Type B pancreatic cell (in vitro differentiated cells): ENCODE measurements at regions not wholly inside any gene's neighbourhood (a gene's known extent, or its start where the extent isn't known, plus 50 kb on each side); places are given as distances from the start of the nearest gene placed in this dataset.

Experiments used
- DNase-seq: peaks from one replicate; pipeline ENCODE4 v3.0.0; 2021; ENCODE audit warnings: mixed read lengths; ENCODE audit not compliant: unreplicated experiment; ENCODE audit errors: extremely low spot score
- H3K27ac Mint-ChIP-seq: 2 replicates; pipeline ENCODE4 v1.8.0; 2021; ENCODE audit warnings: mild to moderate bottlenecking, mixed read lengths
- H3K27me3 Mint-ChIP-seq: 2 replicates; pipeline ENCODE4 v1.8.0; 2021; ENCODE audit warnings: mixed read lengths
- H3K36me3 Mint-ChIP-seq: 2 replicates; pipeline ENCODE4 v1.8.0; 2021; ENCODE audit warnings: mixed read lengths
- H3K4me1 Mint-ChIP-seq: one replicate; pipeline ENCODE4 v1.8.0; 2021; ENCODE audit warnings: mixed read lengths; ENCODE audit not compliant: unreplicated experiment
- H3K4me3 Mint-ChIP-seq: 2 replicates; pipeline ENCODE4 v1.8.0; 2021; ENCODE audit warnings: mild to moderate bottlenecking, mixed read lengths
- H3K9me3 Mint-ChIP-seq: 2 replicates; pipeline ENCODE4 v1.8.0; 2021; ENCODE audit warnings: mixed read lengths
- CTCF ChIP-seq: fragments of 200-600 bp; sonication (generic); conservative IDR thresholded peaks from 2 replicates; pipeline ENCODE4 v1.5.0; 2021; ENCODE audit warnings: antibody characterized with exemption, mild to moderate bottlenecking

- Mint-ChIP-seq H3K36me3 (no peaks in the 10 kb centered on the region), H3K27me3 (peaks cover 8% of the 10 kb centered on the region), H3K9me3 (peaks cover 8% of the 10 kb centered on the region), H3K4me1 (peaks cover 9% of the 10 kb centered on the region), H3K4me3 (no peak overlapping the region), H3K27ac (no peak overlapping the region)
- DNase-seq, result no peak
- TF ChIP-seq CTCF, result no peak
Observed at GRCh38 chr2:147538088-147538487, 306.7 kb upstream of the ACVR2A start.

DNA sequence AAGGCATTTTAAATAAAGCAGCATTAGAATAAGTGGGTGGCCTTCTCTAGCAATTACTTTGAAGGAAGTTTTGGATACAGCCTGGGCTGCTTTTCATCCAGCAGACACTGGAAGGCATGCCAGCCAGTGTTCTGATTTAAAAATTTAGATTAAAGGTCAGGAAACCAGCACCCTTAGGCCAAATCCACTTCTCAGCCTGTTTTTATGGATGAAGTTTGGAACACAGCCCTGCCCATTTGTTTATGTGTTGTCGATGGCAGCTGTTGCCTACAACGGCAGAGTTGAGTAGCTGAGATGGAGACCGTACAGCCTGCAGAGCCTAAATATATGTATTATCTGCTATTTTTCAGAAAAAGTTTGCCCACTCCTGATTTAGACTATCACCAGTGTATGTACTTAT is 313.6 kb upstream of the ACVR2A start:
- no peak overlapping the region for H3K4me3 Mint-ChIP-seq

GRCh38 chr2:147530033-147530432 is 314.8 kb upstream of the ACVR2A start:
- no peaks in the 10 kb centered on the region for H3K9me3 Mint-ChIP-seq
- H3K4me3 Mint-ChIP-seq, result no peak overlapping the region

More for the DNA sequence above, 313.6 kb upstream of the ACVR2A start:
- no peak for DNase-seq
- Mint-ChIP-seq H3K36me3 (no peaks in the 10 kb centered on the region), H3K27ac (no peak overlapping the region), H3K4me1 (peaks cover 9% of the 10 kb centered on the region), H3K9me3 (no peaks in the 10 kb centered on the region), H3K27me3 (peaks cover 3% of the 10 kb centered on the region)
- TF ChIP-seq CTCF, result no peak

DNA sequence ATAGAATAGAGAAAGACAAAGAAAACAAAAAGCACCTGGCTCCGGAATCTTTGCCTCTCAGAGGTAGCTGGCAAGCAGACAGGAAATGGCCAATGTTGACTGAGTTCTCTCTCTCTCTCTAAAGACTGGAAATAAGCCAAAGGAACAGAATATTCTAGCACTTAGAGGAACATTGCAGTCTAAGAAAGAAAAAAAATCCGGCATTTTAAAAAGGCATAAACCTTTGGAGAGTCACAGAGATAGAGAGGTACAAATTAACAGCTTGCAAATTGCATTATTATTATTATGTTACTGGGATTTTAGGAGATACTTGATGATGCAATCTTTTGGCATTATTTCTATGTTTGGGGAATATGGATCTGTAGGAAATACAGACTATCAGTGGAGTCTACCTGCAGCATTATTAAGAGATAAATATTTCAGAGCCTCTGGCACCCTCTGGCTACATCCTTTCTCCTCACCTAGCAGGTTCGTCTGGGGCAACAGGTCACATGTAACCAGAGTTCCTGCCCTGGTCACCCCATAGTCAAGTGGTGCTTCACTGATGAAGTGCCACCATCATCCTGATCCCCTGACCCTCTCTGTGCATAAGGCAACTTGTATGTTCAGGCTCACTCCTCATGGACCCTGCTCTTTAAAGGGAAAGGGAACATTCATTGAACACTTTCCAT is 318.9 kb upstream of the ACVR2A start:
- TF ChIP-seq CTCF, result no peak
- Mint-ChIP-seq H3K27ac (no peak overlapping the region), H3K36me3 (no peaks in the 10 kb centered on the region), H3K4me3 (no peak overlapping the region), H3K9me3 (peaks cover 5% of the 10 kb centered on the region), H3K4me1 (no peaks in the 10 kb centered on the region), H3K27me3 (peaks cover 6% of the 10 kb centered on the region)
- DNase-seq, result no peak

More at GRCh38 chr2:147530033-147530432, 314.8 kb upstream of the ACVR2A start:
- DNase-seq, result no peak
- TF ChIP-seq CTCF, result no peak
- H3K27me3 Mint-ChIP-seq, result peaks cover 4% of the 10 kb centered on the region
- no peak overlapping the region for H3K27ac Mint-ChIP-seq
- no peaks in the 10 kb centered on the region for H3K36me3 Mint-ChIP-seq
- peaks cover 9% of the 10 kb centered on the region for H3K4me1 Mint-ChIP-seq

DNA sequence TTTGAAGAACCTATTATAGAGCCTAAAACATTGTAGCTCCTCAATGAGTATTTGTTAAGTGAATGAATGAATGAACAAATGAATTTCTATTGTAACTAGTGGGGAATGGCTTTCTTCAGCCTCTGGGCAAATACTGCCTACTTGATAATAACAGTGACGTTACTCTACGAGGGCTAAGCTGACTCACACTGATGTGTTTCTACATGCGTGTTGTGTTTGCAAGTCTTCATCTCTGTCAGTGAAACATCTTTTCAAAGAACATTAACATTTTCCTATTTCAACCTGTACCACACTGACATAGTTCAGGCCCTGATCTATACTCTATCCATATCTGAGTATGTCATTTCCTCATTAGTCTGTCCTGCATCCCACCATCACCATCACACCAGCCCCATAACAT is 319.9 kb upstream of the ACVR2A start:
- no peak overlapping the region for H3K4me3 Mint-ChIP-seq
- no peaks in the 10 kb centered on the region for H3K4me1 Mint-ChIP-seq
- H3K36me3 Mint-ChIP-seq, result no peaks in the 10 kb centered on the region
- peaks cover 6% of the 10 kb centered on the region for H3K27me3 Mint-ChIP-seq
- no peak for TF ChIP-seq CTCF
- DNase-seq, result no peak
- H3K27ac Mint-ChIP-seq, result no peak overlapping the region
- H3K9me3 Mint-ChIP-seq, result peaks cover 5% of the 10 kb centered on the region
